ENCODE measurements at regions not wholly inside any gene's neighbourhood (a gene's known extent, or its start where the extent isn't known, plus 50 kb on each side); places are given as distances from the start of the nearest gene placed in this dataset.

- H3K4me1 ChIP-seq (ENCODE audit: insufficient read depth): peaks cover 6% of the 10 kb centered on the region
- H3K27ac ChIP-seq: no peak overlapping the region
- WGBS, 3 donors: 0 to 3% (median 0%) methylated on average over 1 of the region's 1 CpG
Measured at GRCh38 chr11:96481771-96482170, 92.0 kb downstream of the JRKL start.

GRCh38 chr11:96482193-96482592 lies 92.4 kb downstream of the JRKL start:
- Histone ChIP-seq H3K27ac (no peak overlapping the region), H3K27me3 (no peaks in the 10 kb centered on the region), H3K4me3 (no peak overlapping the region), H3K36me3 (no peaks in the 10 kb centered on the region), H3K9me3 (no peaks in the 10 kb centered on the region), H3K4me1 (ENCODE audit: insufficient read depth) (peaks cover 6% of the 10 kb centered on the region)
- TF ChIP-seq EP300 (IDR thresholded peaks at IDR 0.05): no peak
- no peak for TF ChIP-seq CTCF (IDR thresholded peaks at IDR 0.05)
- no peak for TF ChIP-seq POLR2A (IDR thresholded peaks at IDR 0.05)
- DNase-seq: no peak
- intact Hi-C loops (cut with DNase I): no loop called here
- 38 to 43% (median 41%) methylated on average over 2 of the region's 2 CpGs for WGBS, 3 donors

More at GRCh38 chr11:96481771-96482170, 92.0 kb downstream of the JRKL start:
- TF ChIP-seq POLR2A (IDR thresholded peaks at IDR 0.05) (no peak), EP300 (IDR thresholded peaks at IDR 0.05) (no peak), CTCF (IDR thresholded peaks at IDR 0.05) (no peak)
- H3K27me3 ChIP-seq: no peaks in the 10 kb centered on the region
- H3K9me3 ChIP-seq: no peaks in the 10 kb centered on the region
- H3K36me3 ChIP-seq: no peaks in the 10 kb centered on the region
- intact Hi-C loops (cut with DNase I): no loop called here
- DNase-seq: no peak
- no peak overlapping the region for H3K4me3 ChIP-seq

- Histone ChIP-seq H3K9me3 (no peaks in the 10 kb centered on the region), H3K36me3 (no peaks in the 10 kb centered on the region), H3K27me3 (no peaks in the 10 kb centered on the region), H3K27ac (no peak overlapping the region), H3K4me3 (no peak overlapping the region), H3K4me1 (ENCODE audit: insufficient read depth) (peaks cover 6% of the 10 kb centered on the region)
- TF ChIP-seq CTCF (IDR thresholded peaks at IDR 0.05): no peak
- no peak for TF ChIP-seq POLR2A (IDR thresholded peaks at IDR 0.05)
- no peak for TF ChIP-seq EP300 (IDR thresholded peaks at IDR 0.05)
- no peak for DNase-seq
- intact Hi-C loops (cut with DNase I): no loop called here
Measured at GRCh38 chr11:96483374-96483955, 93.7 kb downstream of the JRKL start.

- Histone ChIP-seq H3K27ac (no peak overlapping the region), H3K4me1 (ENCODE audit: insufficient read depth) (peaks cover 6% of the 10 kb centered on the region), H3K4me3 (no peak overlapping the region), H3K36me3 (no peaks in the 10 kb centered on the region), H3K9me3 (no peaks in the 10 kb centered on the region), H3K27me3 (no peaks in the 10 kb centered on the region)
- intact Hi-C loops (cut with DNase I): no loop called here
- TF ChIP-seq POLR2A (IDR thresholded peaks at IDR 0.05) (no peak), CTCF (IDR thresholded peaks at IDR 0.05) (no peak), EP300 (IDR thresholded peaks at IDR 0.05) (no peak)
- DNase-seq: no peak
Measured at GRCh38 chr11:96484361-96484760, 94.5 kb downstream of the JRKL start.
